SU-DHL-6 (cell line): ENCODE measurements at regions not wholly inside any gene's neighbourhood (a gene's known extent, or its start where the extent isn't known, plus 50 kb on each side); places are given as distances from the start of the nearest gene placed in this dataset.

Source experiments
- H2AFZ ChIP-seq: fragments of 200-600 bp; sonication (generic); 2 replicates; pipeline ENCODE4 v1.6.1; 2014; ENCODE audit warnings: low read depth, mild to moderate bottlenecking, moderate library complexity, mixed read lengths, antibody characterized with exemption, low read length; ENCODE audit not compliant: severe bottlenecking
- H3F3A ChIP-seq: fragments of 200-600 bp; shearing (Covaris generic); 2 replicates; pipeline ENCODE4 v1.6.0; 2016; ENCODE audit warnings: antibody characterized with exemption, mild to moderate bottlenecking; ENCODE audit not compliant: insufficient read depth
- H3K27ac ChIP-seq: fragments of 200-600 bp; sonication (generic); 2 replicates; pipeline ENCODE4 v1.5.1; 2016; ENCODE audit warnings: low read depth, mild to moderate bottlenecking, low read length, moderate library complexity, mixed read lengths
- H3K27me3 ChIP-seq: fragments of 200-600 bp; sonication (generic), shearing (Covaris generic); 2 replicates; pipeline ENCODE4 v1.6.0; 2014; ENCODE audit warnings: mild to moderate bottlenecking, low read length
- H3K36me3 ChIP-seq: fragments of 200-600 bp; sonication (generic); 2 replicates; pipeline ENCODE4 v1.6.1; 2014; ENCODE audit warnings: mild to moderate bottlenecking, low read length, mixed read lengths
- H3K4me2 ChIP-seq: fragments of 300-600, 200-600 bp; shearing (Covaris generic), sonication (generic); 2 replicates; pipeline ENCODE4 v1.6.0; 2014; ENCODE audit warnings: low read length, low read depth, mild to moderate bottlenecking; ENCODE audit not compliant: poor library complexity, severe bottlenecking
- H3K4me3 ChIP-seq: fragments of 200-600 bp; sonication (generic); 2 replicates; pipeline ENCODE4 v1.5.1; 2014; ENCODE audit warnings: antibody characterized with exemption, low read length, mild to moderate bottlenecking, mixed read lengths; ENCODE audit not compliant: insufficient read depth, poor library complexity, severe bottlenecking
- H3K79me2 ChIP-seq: fragments of 200-600 bp; sonication (generic); 2 replicates; pipeline ENCODE4 v1.6.1; 2014; ENCODE audit warnings: mild to moderate bottlenecking, low read length, moderate library complexity; ENCODE audit not compliant: insufficient read depth
- H3K9ac ChIP-seq: fragments of 200-600 bp; sonication (generic); 2 replicates; pipeline ENCODE4 v1.7.0; 2014; ENCODE audit warnings: mild to moderate bottlenecking, low read length
- H3K9me2 ChIP-seq: fragments of 200-600 bp; sonication (generic); replicated peaks from 2 replicates; pipeline ENCODE4 v1.6.1; 2014; ENCODE audit warnings: low read length; ENCODE audit not compliant: insufficient read depth
- H3K9me3 ChIP-seq: fragments of 200-600 bp; sonication (generic); 2 replicates; pipeline ENCODE4 v1.6.1; 2014; ENCODE audit warnings: low read length, mixed read lengths; ENCODE audit not compliant: insufficient read depth
- H4K20me1 ChIP-seq: fragments of 200-600 bp; sonication (generic); 2 replicates; pipeline ENCODE4 v1.6.1; 2014; ENCODE audit warnings: low read depth, mild to moderate bottlenecking, antibody characterized with exemption, low read length, moderate library complexity, mixed read lengths
- EZH2phosphoT487 ChIP-seq: fragments of 200-600 bp; sonication (generic), shearing (Covaris generic); conservative IDR thresholded peaks from 2 replicates; pipeline ENCODE4 v1.6.1; 2018; ENCODE audit warnings: mild to moderate bottlenecking, antibody characterized with exemption, low read length, moderate library complexity, mixed read lengths
- TF ChIP-seq, protein P1 (sequence below): fragments of 200-600 bp; sonication (generic); IDR thresholded peaks from one replicate; pipeline ENCODE4 v1.5.1; 2017; ENCODE audit warnings: antibody characterized with exemption, mild to moderate bottlenecking, low read length, moderate library complexity; ENCODE audit not compliant: insufficient read depth, poor library complexity, severe bottlenecking

DNA sequence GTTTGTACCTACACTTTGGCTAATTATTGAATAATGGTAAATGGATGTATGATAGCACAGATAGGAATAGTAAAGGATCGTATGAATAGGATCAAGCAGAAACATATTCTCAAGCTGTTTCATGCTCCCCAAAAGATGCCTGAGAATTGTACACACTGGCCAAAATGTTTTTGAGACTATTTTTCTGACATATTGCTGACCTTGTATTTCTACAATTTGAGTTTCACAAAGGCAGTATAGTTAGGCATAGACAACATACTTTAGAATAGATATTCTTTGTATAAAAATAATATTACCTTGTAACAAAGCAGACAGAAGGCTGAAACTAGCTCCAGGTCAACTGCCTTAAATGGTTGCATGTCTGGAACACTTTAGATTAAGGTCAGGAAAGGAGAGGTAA lies 598.4 kb downstream of the COL12A1 start:
- H3K9ac ChIP-seq = no peak overlapping the region
- H3K79me2 ChIP-seq = no peaks in the 10 kb centered on the region
- no peak overlapping the region for H3K4me3 ChIP-seq
- H2AFZ ChIP-seq = no peak overlapping the region
- H4K20me1 ChIP-seq = no peaks in the 10 kb centered on the region
- H3K27ac ChIP-seq = no peak overlapping the region
- no peak overlapping the region for H3K4me2 ChIP-seq
- H3K9me2 ChIP-seq = no peaks in the 10 kb centered on the region
- H3K36me3 ChIP-seq = no peaks in the 10 kb centered on the region
- H3F3A ChIP-seq = no peaks in the 10 kb centered on the region
- H3K9me3 ChIP-seq = no peaks in the 10 kb centered on the region
- TF ChIP-seq, protein P1, sequence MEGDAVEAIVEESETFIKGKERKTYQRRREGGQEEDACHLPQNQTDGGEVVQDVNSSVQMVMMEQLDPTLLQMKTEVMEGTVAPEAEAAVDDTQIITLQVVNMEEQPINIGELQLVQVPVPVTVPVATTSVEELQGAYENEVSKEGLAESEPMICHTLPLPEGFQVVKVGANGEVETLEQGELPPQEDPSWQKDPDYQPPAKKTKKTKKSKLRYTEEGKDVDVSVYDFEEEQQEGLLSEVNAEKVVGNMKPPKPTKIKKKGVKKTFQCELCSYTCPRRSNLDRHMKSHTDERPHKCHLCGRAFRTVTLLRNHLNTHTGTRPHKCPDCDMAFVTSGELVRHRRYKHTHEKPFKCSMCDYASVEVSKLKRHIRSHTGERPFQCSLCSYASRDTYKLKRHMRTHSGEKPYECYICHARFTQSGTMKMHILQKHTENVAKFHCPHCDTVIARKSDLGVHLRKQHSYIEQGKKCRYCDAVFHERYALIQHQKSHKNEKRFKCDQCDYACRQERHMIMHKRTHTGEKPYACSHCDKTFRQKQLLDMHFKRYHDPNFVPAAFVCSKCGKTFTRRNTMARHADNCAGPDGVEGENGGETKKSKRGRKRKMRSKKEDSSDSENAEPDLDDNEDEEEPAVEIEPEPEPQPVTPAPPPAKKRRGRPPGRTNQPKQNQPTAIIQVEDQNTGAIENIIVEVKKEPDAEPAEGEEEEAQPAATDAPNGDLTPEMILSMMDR = no peak
- no peak for TF ChIP-seq EZH2phosphoT487
- H3K27me3 ChIP-seq = no peaks in the 10 kb centered on the region

DNA sequence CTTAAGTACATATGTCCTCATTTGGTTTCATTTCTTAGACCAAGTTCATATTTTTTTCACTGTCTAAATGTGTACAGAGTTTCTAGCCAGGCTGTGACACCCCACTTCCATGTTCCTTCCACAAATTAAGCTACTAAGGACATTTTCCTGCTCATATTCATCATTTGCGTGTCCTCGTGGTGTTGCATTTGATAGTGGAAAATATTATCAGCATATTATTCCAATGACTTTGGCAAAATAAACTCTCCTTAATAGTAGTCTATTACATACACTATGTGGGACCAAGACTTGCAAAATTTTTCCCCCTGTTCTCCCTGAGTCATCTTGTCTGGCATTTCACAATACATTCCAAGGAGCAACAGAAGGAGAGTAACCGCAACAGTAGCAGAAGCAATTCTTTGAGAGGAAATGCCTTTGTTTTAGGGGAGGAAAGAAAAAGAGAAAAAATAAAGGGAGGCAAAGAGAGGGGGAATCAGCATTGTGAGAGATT lies 599.2 kb downstream of the COL12A1 start:
- Histone ChIP-seq H3K9ac (no peak overlapping the region), H4K20me1 (no peaks in the 10 kb centered on the region), H3K79me2 (no peaks in the 10 kb centered on the region), H3K27me3 (no peaks in the 10 kb centered on the region), H3K36me3 (no peaks in the 10 kb centered on the region), H3K27ac (no peak overlapping the region), H3K4me3 (no peak overlapping the region), H3F3A (no peaks in the 10 kb centered on the region), H3K9me2 (no peaks in the 10 kb centered on the region), H3K4me2 (no peak overlapping the region), H2AFZ (no peak overlapping the region), H3K9me3 (no peaks in the 10 kb centered on the region)
- no peak for TF ChIP-seq EZH2phosphoT487
- TF ChIP-seq, protein P1 = no peak

DNA sequence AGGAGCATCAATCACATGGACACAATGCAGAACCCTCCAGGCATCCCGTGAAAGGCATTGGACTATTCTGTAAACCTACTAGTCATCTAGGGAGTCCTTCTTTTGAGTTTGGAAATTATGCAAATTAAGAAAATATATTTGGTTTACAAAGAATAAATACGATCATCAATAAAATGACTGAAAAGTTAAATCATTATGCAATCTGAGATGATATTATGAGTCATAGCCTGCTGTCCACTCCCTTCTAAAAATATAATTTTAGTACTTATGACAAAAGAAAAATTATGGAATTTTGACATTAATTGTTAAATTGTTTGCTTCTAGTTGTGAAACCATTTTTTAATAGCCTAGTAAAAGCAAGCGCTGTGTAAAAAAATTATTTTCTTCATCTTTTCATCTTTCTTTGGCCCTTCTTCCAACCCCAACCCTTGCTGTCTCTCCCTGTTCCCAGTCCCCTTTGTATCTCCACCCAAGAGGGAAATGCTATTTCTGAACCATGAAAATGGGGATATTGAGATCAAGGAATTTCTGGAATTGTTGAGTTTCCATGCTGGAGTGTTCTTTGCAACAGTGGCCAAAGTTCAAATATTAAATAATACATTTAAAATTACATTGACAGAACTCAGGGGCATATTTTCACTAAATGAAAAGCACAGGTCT lies 599.8 kb downstream of the COL12A1 start:
- Histone ChIP-seq H3K4me3 (no peak overlapping the region), H4K20me1 (no peaks in the 10 kb centered on the region), H3K4me2 (no peak overlapping the region), H3K27me3 (no peaks in the 10 kb centered on the region), H3K36me3 (no peaks in the 10 kb centered on the region), H3K27ac (no peak overlapping the region), H3K9ac (no peak overlapping the region), H3K9me3 (no peaks in the 10 kb centered on the region), H3K9me2 (no peaks in the 10 kb centered on the region), H2AFZ (no peak overlapping the region), H3F3A (no peaks in the 10 kb centered on the region), H3K79me2 (no peaks in the 10 kb centered on the region)
- no peak for TF ChIP-seq EZH2phosphoT487
- TF ChIP-seq, protein P1 = no peak
